ENCODE measurements at regions not wholly inside any gene's neighbourhood (a gene's known extent, or its start where the extent isn't known, plus 50 kb on each side); places are given as distances from the start of the nearest gene placed in this dataset.

- DNase-seq (ENCODE audit: low read depth): no peak
These were observed 93.2 kb downstream of the FOXF2 start for GRCh38 chr6:1482381-1483166.

GRCh38 chr6:1485678-1486077 lies 96.3 kb downstream of the FOXF2 start:
- DNase-seq (ENCODE audit: low read depth): no peak

- DNase-seq (ENCODE audit: low read depth): no peak
These were observed 97.0 kb downstream of the FOXF2 start for GRCh38 chr6:1486387-1486786.

GRCh38 chr6:1487239-1487638 lies 97.9 kb downstream of the FOXF2 start:
- no peak for DNase-seq (ENCODE audit: low read depth)

GRCh38 chr6:1491025-1491424 lies 101.6 kb downstream of the FOXF2 start:
- DNase-seq (ENCODE audit: low read depth): no peak

- no peak for DNase-seq (ENCODE audit: low read depth)
These were observed 102.4 kb downstream of the FOXF2 start for GRCh38 chr6:1491591-1492319.

GRCh38 chr6:1494671-1495070 lies 105.3 kb downstream of the FOXF2 start:
- DNase-seq (ENCODE audit: low read depth): no peak

- no peak for DNase-seq (ENCODE audit: low read depth)
These were observed 106.0 kb downstream of the FOXF2 start for GRCh38 chr6:1495344-1495743.

GRCh38 chr6:1496092-1496491 lies 106.7 kb downstream of the FOXF2 start:
- no peak for DNase-seq (ENCODE audit: low read depth)

- no peak for DNase-seq (ENCODE audit: low read depth)
These were observed 107.7 kb downstream of the FOXF2 start for GRCh38 chr6:1496836-1497760.

GRCh38 chr6:1497761-1498105 lies 108.4 kb downstream of the FOXF2 start:
- no peak for DNase-seq (ENCODE audit: low read depth)

- DNase-seq (ENCODE audit: low read depth): no peak
These were observed 109.2 kb downstream of the FOXF2 start for GRCh38 chr6:1498491-1499113.

- DNase-seq (ENCODE audit: low read depth): no peak
These were observed 109.9 kb upstream of the FOXC1 start for GRCh38 chr6:1499777-1500176.

- no peak for DNase-seq (ENCODE audit: low read depth)
These were observed 108.8 kb upstream of the FOXC1 start for GRCh38 chr6:1500913-1501312.

GRCh38 chr6:1502041-1502440 lies 107.7 kb upstream of the FOXC1 start:
- no peak for DNase-seq (ENCODE audit: low read depth)

- no peak for DNase-seq (ENCODE audit: low read depth)
These were observed 105.9 kb upstream of the FOXC1 start for GRCh38 chr6:1503811-1504210.

GRCh38 chr6:1504465-1504864 lies 105.2 kb upstream of the FOXC1 start:
- no peak for DNase-seq (ENCODE audit: low read depth)

- DNase-seq (ENCODE audit: low read depth): no peak
These were observed 102.5 kb upstream of the FOXC1 start for GRCh38 chr6:1507251-1507650.

GRCh38 chr6:1509241-1509640 lies 100.5 kb upstream of the FOXC1 start:
- DNase-seq (ENCODE audit: low read depth): no peak

GRCh38 chr6:1510239-1510638 lies 99.5 kb upstream of the FOXC1 start:
- DNase-seq (ENCODE audit: low read depth): no peak

GRCh38 chr6:1513215-1513780 lies 96.4 kb upstream of the FOXC1 start:
- DNase-seq (ENCODE audit: low read depth): no peak

GRCh38 chr6:1514078-1514477 lies 95.6 kb upstream of the FOXC1 start:
- no peak for DNase-seq (ENCODE audit: low read depth)
